DOHH2 (cell line): ENCODE measurements at regions not wholly inside any gene's neighbourhood (a gene's known extent, or its start where the extent isn't known, plus 50 kb on each side); places are given as distances from the start of the nearest gene placed in this dataset.

Source experiments
- H3F3A ChIP-seq: fragments of 200-600 bp; sonication (generic), shearing (Covaris generic); 2 replicates; pipeline ENCODE4 v1.6.0; 2016; ENCODE audit warnings: antibody characterized with exemption, mild to moderate bottlenecking; ENCODE audit not compliant: control insufficient read depth, insufficient read depth
- H3K27ac ChIP-seq: fragments of 200-600 bp; sonication (generic); 2 replicates; pipeline ENCODE4 v1.5.1; 2014; ENCODE audit warnings: low read depth, mild to moderate bottlenecking, low read length, moderate library complexity
- H3K27me3 ChIP-seq: fragments of 200-600 bp; sonication (generic); 2 replicates; pipeline ENCODE4 v1.6.1; 2014; ENCODE audit warnings: mild to moderate bottlenecking, low read length, mixed read lengths; ENCODE audit not compliant: control insufficient read depth
- H3K36me3 ChIP-seq: fragments of 200-600 bp; sonication (generic); 2 replicates; pipeline ENCODE4 v1.6.1; 2014; ENCODE audit warnings: mild to moderate bottlenecking, low read length, moderate library complexity, mixed read lengths; ENCODE audit not compliant: control insufficient read depth
- H3K4me1 ChIP-seq: fragments of 200-600 bp; sonication (generic); 2 replicates; pipeline ENCODE4 v1.6.1; 2014; ENCODE audit warnings: mild to moderate bottlenecking, low read length, mixed read lengths; ENCODE audit not compliant: control insufficient read depth
- H3K4me2 ChIP-seq: fragments of 200-600 bp; sonication (generic); 2 replicates; pipeline ENCODE4 v1.6.0; 2014; ENCODE audit warnings: mild to moderate bottlenecking, low read length, moderate library complexity
- H3K4me3 ChIP-seq: fragments of 200-600 bp; sonication (generic); 2 replicates; pipeline ENCODE4 v1.5.1; 2014; ENCODE audit warnings: mild to moderate bottlenecking, low read length, mixed read lengths
- H3K79me2 ChIP-seq: fragments of 200-600 bp; sonication (generic); 2 replicates; pipeline ENCODE4 v1.6.1; 2014; ENCODE audit warnings: mild to moderate bottlenecking, low read length, mixed read lengths; ENCODE audit not compliant: control insufficient read depth
- H3K9me2 ChIP-seq: fragments of 200-600 bp; sonication (generic); replicated peaks from 2 replicates; pipeline ENCODE4 v1.6.1; 2014; ENCODE audit warnings: mild to moderate bottlenecking, low read length, mixed read lengths; ENCODE audit not compliant: control insufficient read depth
- H3K9me3 ChIP-seq: fragments of 200-600 bp; sonication (generic); 2 replicates; pipeline ENCODE4 v1.6.1; 2014; ENCODE audit warnings: antibody characterized with exemption, low read length, mixed read lengths; ENCODE audit not compliant: control insufficient read depth, insufficient read depth
- H4K20me1 ChIP-seq: fragments of 200-600 bp; sonication (generic); 2 replicates; pipeline ENCODE4 v1.6.0; 2014; ENCODE audit warnings: low read depth, mild to moderate bottlenecking, antibody characterized with exemption, low read length, moderate library complexity; ENCODE audit not compliant: control insufficient read depth, insufficient read depth
- CTCF ChIP-seq: fragments of 200-600 bp; sonication (generic); IDR thresholded peaks from one replicate; pipeline ENCODE4 v1.5.1; 2014; ENCODE audit warnings: antibody characterized with exemption, mild to moderate bottlenecking, low read depth, low read length; ENCODE audit not compliant: poor library complexity, severe bottlenecking
- EZH2phosphoT487 ChIP-seq: fragments of 200-600 bp; sonication (generic); IDR thresholded peaks from 2 replicates; pipeline ENCODE4 v1.6.1; 2017; ENCODE audit warnings: borderline replicate concordance, mild to moderate bottlenecking, antibody characterized with exemption, low read length, moderate library complexity, mixed read lengths

GRCh38 chr9:105191508-105192121 lies 52.8 kb upstream of the SLC44A1 start:
- Histone ChIP-seq H3K27me3 (0 out of 2 replicates have a peak, but pooled peaks cover 8% of the 10 kb centered on the region), H3K9me3 (no peaks in the 10 kb centered on the region), H3K36me3 (no peaks in the 10 kb centered on the region), H3K4me3 (no peak overlapping the region), H3K27ac (no peak overlapping the region), H3K4me2 (no peak overlapping the region), H3K79me2 (no peaks in the 10 kb centered on the region), H3F3A (no peaks in the 10 kb centered on the region), H3K4me1 (no peaks in the 10 kb centered on the region), H4K20me1 (no peaks in the 10 kb centered on the region), H3K9me2 (no peaks in the 10 kb centered on the region)
- TF ChIP-seq CTCF (no peak), EZH2phosphoT487 (no peak)

GRCh38 chr9:105193560-105193959 lies 50.9 kb upstream of the SLC44A1 start:
- Histone ChIP-seq H3K4me2 (no peak overlapping the region), H3K27ac (no peak overlapping the region), H4K20me1 (no peaks in the 10 kb centered on the region), H3K9me2 (no peaks in the 10 kb centered on the region), H3F3A (no peaks in the 10 kb centered on the region), H3K79me2 (no peaks in the 10 kb centered on the region), H3K4me1 (no peaks in the 10 kb centered on the region), H3K9me3 (no peaks in the 10 kb centered on the region), H3K36me3 (no peaks in the 10 kb centered on the region), H3K4me3 (no peak overlapping the region), H3K27me3 (0 out of 2 replicates have a peak, but pooled peaks cover 8% of the 10 kb centered on the region)
- TF ChIP-seq EZH2phosphoT487: no peak
- TF ChIP-seq CTCF: no peak

GRCh38 chr9:105194234-105194633 lies 50.2 kb upstream of the SLC44A1 start:
- H4K20me1 ChIP-seq: no peaks in the 10 kb centered on the region
- no peaks in the 10 kb centered on the region for H3K36me3 ChIP-seq
- no peak for TF ChIP-seq EZH2phosphoT487
- no peak for TF ChIP-seq CTCF
- H3K4me3 ChIP-seq: no peak overlapping the region
- no peaks in the 10 kb centered on the region for H3K9me2 ChIP-seq
- 0 out of 2 replicates have a peak, but pooled peaks cover 8% of the 10 kb centered on the region for H3K27me3 ChIP-seq
- H3K9me3 ChIP-seq: no peaks in the 10 kb centered on the region
- no peak overlapping the region for H3K27ac ChIP-seq
- no peaks in the 10 kb centered on the region for H3F3A ChIP-seq
- no peaks in the 10 kb centered on the region for H3K79me2 ChIP-seq
- H3K4me1 ChIP-seq: no peaks in the 10 kb centered on the region
- H3K4me2 ChIP-seq: no peak overlapping the region
